ENCODE measurements at regions not wholly inside any gene's neighbourhood (a gene's known extent, or its start where the extent isn't known, plus 50 kb on each side); places are given as distances from the start of the nearest gene placed in this dataset.

DNA sequence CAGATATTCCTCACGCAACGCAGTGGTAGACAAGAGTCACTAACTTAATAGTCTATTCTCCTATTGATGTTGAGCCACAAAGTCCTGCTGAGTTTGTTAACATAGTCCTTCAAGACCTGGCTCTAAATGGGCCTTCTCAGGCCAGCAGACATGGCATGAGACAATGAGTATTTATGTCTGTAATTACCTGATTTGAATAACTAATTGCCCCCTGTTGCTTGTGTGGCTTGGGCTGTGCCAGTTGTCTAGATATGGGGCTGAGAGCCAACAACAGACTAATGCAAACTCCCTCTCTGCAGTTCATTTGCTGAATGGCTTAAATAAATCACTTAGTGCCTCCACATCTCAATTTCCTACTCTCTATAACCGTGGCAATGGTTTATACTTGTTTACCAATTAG lies 65.5 kb upstream of the VWC2 start:
- TF ChIP-seq POLR2A (IDR thresholded peaks at IDR 0.05) (no peak), CTCF (IDR thresholded peaks at IDR 0.05) (no peak)
